NCI-H2107 (cell line): ENCODE measurements at regions not wholly inside any gene's neighbourhood (a gene's known extent, or its start where the extent isn't known, plus 50 kb on each side); places are given as distances from the start of the nearest gene placed in this dataset.

Experiments
- DNase-seq: peaks from one replicate; lab custom pipeline; 2025; lab: John Stamatoyannopoulos, UW

GRCh38 chr11:70848243-70848750 lies 404.1 kb downstream of the SHANK2 start:
- DNase-seq, result no peak

- DNase-seq, result no peak
These were observed 403.3 kb downstream of the SHANK2 start for GRCh38 chr11:70849031-70849430.

- no peak for DNase-seq
These were observed 401.1 kb downstream of the SHANK2 start for GRCh38 chr11:70851308-70851707.

DNA sequence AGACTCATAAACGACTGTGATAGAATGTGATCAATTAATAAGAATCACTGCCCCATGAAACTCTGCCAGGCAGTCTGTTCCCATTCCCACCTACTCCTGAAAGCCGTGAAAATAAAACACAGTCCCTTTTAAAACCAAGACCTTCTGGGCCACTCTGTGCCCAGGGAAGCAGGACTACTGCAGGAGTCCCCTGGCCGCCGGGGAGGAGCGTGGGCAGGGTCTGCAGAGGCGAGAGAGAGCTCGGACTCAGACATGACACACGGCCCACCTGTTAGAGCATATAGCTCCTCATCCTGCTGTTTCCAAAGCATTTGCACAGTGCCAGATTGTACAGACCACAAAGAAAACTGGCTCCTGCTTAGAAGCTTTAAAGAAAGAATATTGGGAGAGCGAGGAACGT lies 400.5 kb downstream of the SHANK2 start:
- DNase-seq, result no peak

DNA sequence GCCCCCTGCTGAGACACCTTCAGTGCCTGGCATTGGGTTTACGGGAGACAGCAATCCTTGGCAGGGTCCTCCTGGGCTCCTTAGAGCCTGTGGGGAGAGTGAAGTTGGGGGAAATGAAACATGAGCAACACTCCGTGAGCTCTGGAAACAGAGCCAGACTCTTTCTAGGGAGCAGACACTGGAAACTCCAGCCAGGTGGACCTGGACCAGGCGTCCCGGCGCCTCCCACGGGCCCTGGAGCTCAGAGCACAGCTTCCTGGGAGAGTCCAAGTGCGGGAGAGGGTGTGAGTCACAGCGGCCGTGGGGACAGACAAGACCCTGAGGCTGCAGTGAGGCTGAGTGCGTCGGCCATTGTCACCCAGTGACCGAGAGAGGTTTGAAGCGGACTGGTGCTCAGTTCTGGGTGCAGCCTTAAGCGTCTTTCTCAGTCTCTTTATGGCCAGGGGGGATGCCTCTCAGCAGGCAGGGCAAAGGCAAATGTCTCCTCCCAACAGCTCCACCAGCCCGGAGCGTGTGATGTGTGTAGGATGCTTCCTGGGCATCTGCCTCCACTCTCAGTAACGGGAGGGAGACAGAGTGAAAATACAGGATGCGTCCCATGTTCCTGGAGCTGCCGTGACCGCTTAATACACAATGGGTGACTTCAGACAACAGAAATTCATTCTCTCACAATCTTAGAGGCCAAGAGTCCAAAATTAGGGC lies 399.2 kb downstream of the SHANK2 start:
- no peak for DNase-seq

GRCh38 chr11:70853770-70854108 lies 398.6 kb downstream of the SHANK2 start:
- DNase-seq, result no peak

DNA sequence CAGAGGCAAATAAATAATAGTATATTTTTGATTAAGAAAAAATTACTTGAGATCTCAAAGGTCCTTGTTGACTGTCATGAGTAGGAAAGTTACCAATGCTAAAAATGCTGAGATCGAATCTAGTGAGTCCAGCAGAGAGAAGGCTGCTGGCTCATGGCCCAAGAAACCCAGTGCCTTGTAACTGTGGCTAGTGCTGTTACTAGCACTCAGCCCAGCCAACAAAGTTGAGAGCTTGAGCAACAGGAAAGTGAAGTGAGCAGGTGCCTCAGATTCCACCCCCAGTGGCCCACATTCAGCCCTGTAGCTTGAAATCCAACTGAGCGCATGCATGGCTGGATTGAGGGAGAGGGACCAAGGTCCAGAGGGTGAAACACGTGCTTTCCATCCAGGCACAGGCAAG lies 398.2 kb downstream of the SHANK2 start:
- no peak for DNase-seq

GRCh38 chr11:70854901-70855556 lies 397.3 kb downstream of the SHANK2 start:
- DNase-seq, result no peak

- no peak for DNase-seq
These were observed 394.5 kb downstream of the SHANK2 start for GRCh38 chr11:70857894-70858293.

- no peak for DNase-seq
These were observed 393.2 kb downstream of the SHANK2 start for GRCh38 chr11:70859180-70859579.

GRCh38 chr11:70860888-70861287 lies 391.5 kb downstream of the SHANK2 start:
- DNase-seq, result no peak

DNA sequence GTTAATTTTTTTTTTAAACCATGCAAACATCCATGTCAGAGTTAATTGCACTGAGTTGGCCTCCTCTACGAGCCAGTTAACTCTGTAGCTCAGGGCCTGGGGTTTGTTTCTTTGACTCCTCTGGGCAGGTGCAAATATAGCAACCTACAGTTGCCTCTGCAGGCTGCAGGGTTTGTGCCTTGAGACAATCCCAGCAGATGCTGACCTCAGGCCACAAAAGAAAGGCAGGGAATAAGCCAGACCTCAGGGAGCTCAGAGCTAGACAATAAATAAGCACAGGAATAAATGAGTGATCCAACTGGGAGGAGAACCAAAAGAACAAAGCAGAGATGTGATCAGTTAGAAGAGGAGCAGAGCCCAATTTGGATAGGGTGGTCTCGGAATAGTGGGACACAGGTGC lies 390.8 kb downstream of the SHANK2 start:
- no peak for DNase-seq

DNA sequence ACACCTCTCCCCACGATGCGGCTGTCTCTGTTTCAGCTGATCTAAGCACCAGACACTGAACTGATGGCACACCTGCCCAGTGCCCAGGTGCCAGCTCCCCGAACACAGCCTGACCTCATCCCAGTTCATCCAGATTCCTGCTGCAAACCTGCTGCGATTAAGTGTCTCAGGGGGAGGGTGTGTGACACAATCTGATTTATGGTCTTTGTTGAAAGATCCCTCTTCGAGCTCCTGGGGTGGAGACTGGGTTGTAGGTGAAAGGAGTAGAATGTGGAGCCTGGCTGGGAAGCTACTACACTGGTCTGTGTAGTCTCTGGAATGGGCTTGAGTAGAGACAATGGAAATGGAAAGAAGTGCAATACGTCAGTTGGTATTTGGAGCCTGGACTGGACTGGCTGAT lies 390.3 kb downstream of the SHANK2 start:
- peak; percentile 75 for DNase-seq

DNA sequence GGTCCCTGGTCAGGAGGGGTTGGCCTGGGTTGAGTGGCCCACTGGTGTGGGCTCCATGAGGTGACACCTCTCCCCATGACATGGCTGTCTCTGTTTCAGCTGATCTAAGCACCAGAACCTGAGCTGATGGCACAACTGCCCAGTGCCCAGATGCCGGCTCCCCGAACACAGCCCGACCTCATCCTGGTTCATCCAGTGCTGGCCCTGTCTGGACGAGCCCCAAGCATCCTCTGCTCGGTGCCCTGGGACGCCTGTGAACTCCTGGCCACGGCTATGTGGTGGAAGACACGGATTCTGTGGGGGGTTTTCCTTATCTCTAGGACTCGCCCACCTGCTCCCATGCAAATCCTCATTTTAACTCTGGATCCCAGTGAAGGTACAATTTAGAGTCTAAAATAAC lies 389.2 kb downstream of the SHANK2 start:
- DNase-seq, result no peak

DNA sequence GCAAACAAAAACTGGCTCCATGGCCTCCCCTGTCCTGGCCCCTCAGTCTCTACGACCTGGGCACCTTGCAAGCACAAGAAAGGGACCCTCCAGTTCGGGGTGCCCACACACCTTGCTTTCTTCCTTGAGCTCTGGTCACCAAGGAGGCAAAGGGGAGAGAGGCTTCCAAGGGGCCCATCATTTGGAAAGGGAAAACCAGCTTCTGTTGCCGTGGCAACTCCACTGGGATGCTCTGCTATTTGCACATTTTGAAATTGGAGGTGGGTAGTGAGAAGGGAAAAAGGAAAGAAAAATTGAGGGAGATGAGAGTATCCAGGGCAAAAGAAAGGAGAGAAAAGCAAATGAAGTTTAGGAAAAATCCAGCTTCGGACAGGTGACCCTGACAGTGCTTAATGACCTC lies 388.4 kb downstream of the SHANK2 start:
- DNase-seq, result no peak

DNA sequence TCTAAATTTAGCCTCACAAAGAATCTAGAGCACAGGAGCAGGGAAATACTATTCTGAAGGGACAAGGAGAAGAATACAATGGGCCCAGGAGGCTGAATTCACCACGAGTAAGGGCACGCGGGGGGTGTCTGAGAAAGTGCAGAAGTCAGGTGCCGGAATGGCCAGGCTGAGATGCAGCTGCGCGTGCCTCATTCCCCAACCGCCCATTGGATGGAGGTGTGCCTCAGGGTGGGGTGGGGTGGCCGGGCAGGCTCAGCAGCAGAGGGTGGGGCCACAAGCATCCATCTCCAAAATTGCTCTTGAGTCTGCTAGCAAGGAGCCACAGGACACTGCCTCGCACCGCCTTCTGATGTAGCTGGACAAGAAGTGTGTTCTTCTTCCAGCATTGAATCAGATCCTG lies 387.0 kb downstream of the SHANK2 start:
- DNase-seq, result no peak

- no peak for DNase-seq
These were observed 385.5 kb downstream of the SHANK2 start for GRCh38 chr11:70866834-70867233.

GRCh38 chr11:70867281-70868047 lies 384.9 kb downstream of the SHANK2 start:
- DNase-seq, result no peak

GRCh38 chr11:70868341-70868885 lies 384.0 kb downstream of the SHANK2 start:
- no peak for DNase-seq

GRCh38 chr11:70869054-70869453 lies 383.3 kb downstream of the SHANK2 start:
- no peak for DNase-seq

DNA sequence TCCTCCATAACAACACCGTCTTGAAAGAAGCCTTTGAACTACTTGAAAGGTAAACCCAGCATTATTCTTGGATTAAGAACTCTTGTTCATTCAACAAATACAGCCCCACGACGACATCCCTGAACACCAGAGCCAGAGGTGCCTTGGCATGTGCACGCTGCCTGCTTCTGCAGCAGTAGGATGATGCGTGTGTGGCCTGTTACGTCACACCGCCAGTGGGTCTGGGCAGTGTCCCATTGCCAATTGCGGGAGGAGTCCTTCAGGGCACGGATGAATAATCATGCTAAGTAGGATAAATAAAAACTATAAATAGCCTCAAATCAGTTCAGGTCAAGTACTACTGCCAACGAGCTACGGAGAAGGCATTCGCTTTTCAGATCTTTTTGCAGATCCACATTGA lies 380.5 kb downstream of the SHANK2 start:
- DNase-seq, result no peak

- no peak for DNase-seq
These were observed 380.1 kb downstream of the SHANK2 start for GRCh38 chr11:70872299-70872698.
